ENCODE measurements at regions not wholly inside any gene's neighbourhood (a gene's known extent, or its start where the extent isn't known, plus 50 kb on each side); places are given as distances from the start of the nearest gene placed in this dataset.

DNA sequence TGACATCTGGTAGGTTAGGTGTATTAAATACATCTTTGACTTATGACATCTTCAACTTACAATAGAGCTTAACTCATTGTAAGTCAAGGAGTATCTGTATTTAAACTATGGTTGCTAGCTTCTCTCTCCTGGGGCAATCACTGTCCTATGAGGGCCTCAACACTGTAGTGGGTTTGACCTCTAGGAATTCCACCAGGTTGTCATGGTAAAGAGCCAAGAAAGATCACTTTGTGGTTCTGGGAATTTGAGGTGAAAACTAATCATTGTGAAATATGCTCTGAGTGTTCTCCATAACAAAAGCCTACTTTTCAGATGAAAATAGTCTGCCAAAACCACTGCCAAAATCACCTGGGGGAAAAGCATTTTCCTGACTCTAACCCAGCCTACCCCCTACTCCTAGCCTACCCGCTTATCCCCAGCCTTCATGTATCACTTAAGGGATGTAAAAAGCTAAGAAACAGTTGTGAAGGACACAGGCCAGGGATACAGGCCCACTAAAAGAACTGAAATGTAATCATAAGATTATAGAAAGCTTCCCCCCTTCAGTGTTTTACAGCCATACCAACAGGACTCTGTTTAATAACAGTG, 723.8 kb downstream of the MECOM start:
- TF ChIP-seq, protein P1, sequence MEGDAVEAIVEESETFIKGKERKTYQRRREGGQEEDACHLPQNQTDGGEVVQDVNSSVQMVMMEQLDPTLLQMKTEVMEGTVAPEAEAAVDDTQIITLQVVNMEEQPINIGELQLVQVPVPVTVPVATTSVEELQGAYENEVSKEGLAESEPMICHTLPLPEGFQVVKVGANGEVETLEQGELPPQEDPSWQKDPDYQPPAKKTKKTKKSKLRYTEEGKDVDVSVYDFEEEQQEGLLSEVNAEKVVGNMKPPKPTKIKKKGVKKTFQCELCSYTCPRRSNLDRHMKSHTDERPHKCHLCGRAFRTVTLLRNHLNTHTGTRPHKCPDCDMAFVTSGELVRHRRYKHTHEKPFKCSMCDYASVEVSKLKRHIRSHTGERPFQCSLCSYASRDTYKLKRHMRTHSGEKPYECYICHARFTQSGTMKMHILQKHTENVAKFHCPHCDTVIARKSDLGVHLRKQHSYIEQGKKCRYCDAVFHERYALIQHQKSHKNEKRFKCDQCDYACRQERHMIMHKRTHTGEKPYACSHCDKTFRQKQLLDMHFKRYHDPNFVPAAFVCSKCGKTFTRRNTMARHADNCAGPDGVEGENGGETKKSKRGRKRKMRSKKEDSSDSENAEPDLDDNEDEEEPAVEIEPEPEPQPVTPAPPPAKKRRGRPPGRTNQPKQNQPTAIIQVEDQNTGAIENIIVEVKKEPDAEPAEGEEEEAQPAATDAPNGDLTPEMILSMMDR (IDR thresholded peaks at IDR 0.05; ENCODE audit: insufficient read depth, low read length) = no peak
- TF ChIP-seq GABPA (IDR thresholded peaks at IDR 0.05; ENCODE audit: low read depth) = no peak

Measured in HL-60 (cell line).